ENCODE measurements at regions not wholly inside any gene's neighbourhood (a gene's known extent, or its start where the extent isn't known, plus 50 kb on each side); places are given as distances from the start of the nearest gene placed in this dataset.

DNA sequence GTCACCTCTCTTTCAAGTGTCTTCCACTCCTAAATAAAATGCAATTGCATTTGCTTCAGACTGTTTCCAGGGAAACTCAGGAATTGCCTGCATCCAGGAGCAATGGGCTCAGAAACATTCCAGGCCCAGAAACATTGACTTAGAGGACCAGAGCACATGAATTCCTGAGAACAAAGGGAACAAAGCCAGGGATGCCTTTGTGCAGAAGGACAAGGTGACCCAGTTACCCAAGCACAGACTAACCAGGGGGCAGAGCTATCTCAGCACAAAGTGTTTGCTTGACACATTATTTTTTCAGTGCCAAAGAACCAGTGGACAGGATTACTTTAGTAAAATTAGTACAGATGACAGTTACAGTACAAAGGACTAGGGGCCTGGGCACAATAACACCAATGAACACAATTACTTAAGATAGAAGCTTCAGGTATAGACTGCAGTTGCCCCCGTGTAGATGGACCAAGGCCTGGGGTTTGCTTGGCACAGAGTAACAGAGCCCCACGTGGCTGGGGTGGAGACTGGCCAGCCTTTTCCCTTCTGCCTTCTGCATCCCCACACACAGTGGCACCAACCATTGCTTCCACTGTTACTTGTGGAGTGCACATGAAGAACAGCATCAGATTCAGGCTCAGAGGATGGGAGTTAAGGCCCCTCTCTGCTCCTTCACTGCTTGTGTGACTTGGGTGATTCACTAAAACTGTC lies 500.8 kb downstream of the INSC start:
- H3K4me3 Mint-ChIP-seq, result no peak overlapping the region
- TF ChIP-seq, protein P1, sequence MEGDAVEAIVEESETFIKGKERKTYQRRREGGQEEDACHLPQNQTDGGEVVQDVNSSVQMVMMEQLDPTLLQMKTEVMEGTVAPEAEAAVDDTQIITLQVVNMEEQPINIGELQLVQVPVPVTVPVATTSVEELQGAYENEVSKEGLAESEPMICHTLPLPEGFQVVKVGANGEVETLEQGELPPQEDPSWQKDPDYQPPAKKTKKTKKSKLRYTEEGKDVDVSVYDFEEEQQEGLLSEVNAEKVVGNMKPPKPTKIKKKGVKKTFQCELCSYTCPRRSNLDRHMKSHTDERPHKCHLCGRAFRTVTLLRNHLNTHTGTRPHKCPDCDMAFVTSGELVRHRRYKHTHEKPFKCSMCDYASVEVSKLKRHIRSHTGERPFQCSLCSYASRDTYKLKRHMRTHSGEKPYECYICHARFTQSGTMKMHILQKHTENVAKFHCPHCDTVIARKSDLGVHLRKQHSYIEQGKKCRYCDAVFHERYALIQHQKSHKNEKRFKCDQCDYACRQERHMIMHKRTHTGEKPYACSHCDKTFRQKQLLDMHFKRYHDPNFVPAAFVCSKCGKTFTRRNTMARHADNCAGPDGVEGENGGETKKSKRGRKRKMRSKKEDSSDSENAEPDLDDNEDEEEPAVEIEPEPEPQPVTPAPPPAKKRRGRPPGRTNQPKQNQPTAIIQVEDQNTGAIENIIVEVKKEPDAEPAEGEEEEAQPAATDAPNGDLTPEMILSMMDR (IDR thresholded peaks at IDR 0.05), result no peak
- peaks cover 30% of the 10 kb centered on the region for H3K9me3 Mint-ChIP-seq
- 0 out of 2 replicates have a peak, but pooled peaks cover 3% of the 10 kb centered on the region for H3K36me3 Mint-ChIP-seq (ENCODE audit: low read depth)
- no peak for DNase-seq
- peaks cover 4% of the 10 kb centered on the region; the same call in 1 of the 2 replicates for H3K27me3 Mint-ChIP-seq (ENCODE audit: insufficient read depth)
- no peaks in the 10 kb centered on the region for H3K4me1 Mint-ChIP-seq (ENCODE audit: low read depth)
- H3K27ac Mint-ChIP-seq, result no peak overlapping the region

DNA sequence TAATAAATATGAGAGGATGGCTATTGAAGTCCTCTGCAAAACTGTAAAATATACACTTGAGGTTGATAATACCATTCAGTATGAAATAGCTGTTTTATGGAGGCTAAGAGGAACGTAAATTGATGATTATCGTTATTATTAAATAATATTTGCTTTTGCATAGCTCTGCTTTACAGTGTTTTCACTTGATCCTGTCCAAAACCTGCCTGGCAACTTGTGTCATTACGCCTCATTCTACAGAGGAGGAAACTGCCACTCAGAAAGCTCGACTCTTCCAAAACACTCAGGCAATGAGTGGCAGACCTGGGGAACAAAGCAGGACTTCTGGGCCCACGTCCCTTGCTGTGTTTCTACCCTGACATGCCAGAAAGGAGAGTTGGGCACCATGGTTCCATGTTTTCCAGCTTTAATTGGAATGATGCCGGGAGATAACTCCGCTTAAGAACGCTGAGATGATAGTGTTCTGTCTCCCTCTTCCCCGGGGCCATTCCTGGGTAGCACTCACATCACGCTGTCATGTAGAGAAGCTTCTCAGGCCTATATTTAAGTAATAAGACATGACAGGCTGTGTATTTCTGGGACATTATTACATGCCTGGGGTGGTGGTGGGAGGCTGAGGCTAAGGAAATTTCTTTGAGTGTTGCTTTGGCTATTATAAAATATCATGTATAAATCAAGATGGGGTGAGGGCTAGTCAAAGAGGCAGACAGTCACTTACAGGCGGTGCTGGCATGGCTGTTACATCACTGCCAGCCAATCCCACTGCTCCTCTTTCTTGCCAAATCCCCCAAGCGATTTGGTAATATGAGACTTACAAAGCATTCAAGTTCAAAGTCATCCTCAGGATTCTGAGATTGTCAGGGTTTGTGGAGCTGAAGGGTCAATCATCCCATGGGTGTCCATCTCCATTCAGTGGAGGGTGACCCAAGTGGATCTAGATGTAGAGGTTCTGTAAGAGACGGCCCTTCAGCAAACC lies 501.7 kb downstream of the INSC start:
- no peak for DNase-seq
- Mint-ChIP-seq H3K36me3 (ENCODE audit: low read depth) (peaks cover 5% of the 10 kb centered on the region; the same call in 1 of the 2 replicates), H3K27ac (no peak overlapping the region), H3K4me1 (ENCODE audit: low read depth) (no peaks in the 10 kb centered on the region), H3K9me3 (peaks cover 33% of the 10 kb centered on the region), H3K4me3 (no peak overlapping the region), H3K27me3 (ENCODE audit: insufficient read depth) (peaks cover 4% of the 10 kb centered on the region; the same call in 1 of the 2 replicates)
- TF ChIP-seq, protein P1 (IDR thresholded peaks at IDR 0.05), result no peak

- Mint-ChIP-seq H3K27ac (no peak overlapping the region), H3K36me3 (ENCODE audit: low read depth) (peaks cover 5% of the 10 kb centered on the region; the same call in 1 of the 2 replicates), H3K4me3 (no peak overlapping the region), H3K9me3 (peaks cover 37% of the 10 kb centered on the region), H3K4me1 (ENCODE audit: low read depth) (no peaks in the 10 kb centered on the region), H3K27me3 (ENCODE audit: insufficient read depth) (peaks cover 4% of the 10 kb centered on the region; the same call in 1 of the 2 replicates)
- no peak for DNase-seq
- TF ChIP-seq, protein P1 (IDR thresholded peaks at IDR 0.05), result no peak
These were observed 502.4 kb downstream of the INSC start for GRCh38 chr11:15617126-15617525.

DNA sequence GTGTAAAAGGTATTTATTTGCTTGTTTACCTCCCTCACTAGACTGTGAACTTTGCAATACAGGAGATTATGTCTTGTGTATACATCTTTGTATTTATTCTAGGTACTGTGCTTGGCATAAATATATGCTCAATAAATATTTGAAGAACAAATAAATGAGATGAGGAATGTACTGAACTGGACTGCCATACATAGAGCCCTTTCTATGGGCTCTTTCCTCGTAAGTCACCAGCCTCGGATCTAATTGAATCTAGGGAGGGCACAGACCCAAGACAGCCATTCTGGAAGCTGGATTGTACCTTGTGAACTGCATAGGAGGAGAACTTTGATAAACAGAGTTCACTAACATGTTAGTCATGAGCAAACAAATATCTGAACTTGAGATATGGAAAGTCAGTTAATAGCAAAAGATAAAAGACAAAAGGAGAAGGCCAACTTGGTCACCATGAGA lies 503.9 kb downstream of the INSC start:
- no peak overlapping the region for H3K27ac Mint-ChIP-seq
- peaks cover 5% of the 10 kb centered on the region; the same call in 1 of the 2 replicates for H3K36me3 Mint-ChIP-seq (ENCODE audit: low read depth)
- TF ChIP-seq, protein P1 (IDR thresholded peaks at IDR 0.05), result no peak
- no peak for DNase-seq
- peaks cover 4% of the 10 kb centered on the region; the same call in 1 of the 2 replicates for H3K27me3 Mint-ChIP-seq (ENCODE audit: insufficient read depth)
- peaks cover 41% of the 10 kb centered on the region for H3K9me3 Mint-ChIP-seq
- H3K4me3 Mint-ChIP-seq, result no peak overlapping the region
- no peaks in the 10 kb centered on the region for H3K4me1 Mint-ChIP-seq (ENCODE audit: low read depth)

- H3K27me3 Mint-ChIP-seq (ENCODE audit: insufficient read depth), result peaks cover 5% of the 10 kb centered on the region; the same call in 1 of the 2 replicates
- peaks cover 5% of the 10 kb centered on the region; the same call in 1 of the 2 replicates for H3K36me3 Mint-ChIP-seq (ENCODE audit: low read depth)
- H3K4me1 Mint-ChIP-seq (ENCODE audit: low read depth), result no peaks in the 10 kb centered on the region
- no peak overlapping the region for H3K4me3 Mint-ChIP-seq
- H3K27ac Mint-ChIP-seq, result no peak overlapping the region
- no peak for DNase-seq
- peaks cover 36% of the 10 kb centered on the region for H3K9me3 Mint-ChIP-seq
- TF ChIP-seq, protein P1 (IDR thresholded peaks at IDR 0.05), result no peak
These were observed 506.8 kb downstream of the INSC start for GRCh38 chr11:15621565-15621964.

All from HFFc6 (cell line).